Nephron (organoid): ENCODE measurements at regions not wholly inside any gene's neighbourhood (a gene's known extent, or its start where the extent isn't known, plus 50 kb on each side); places are given as distances from the start of the nearest gene placed in this dataset.
A peak's percentile ranks its signal among the peaks of the same experiment; 100 is the strongest.
"Not testable (repeated sequence)": the region's sequence is repeated elsewhere in the genome, so short reads cannot be mapped to it uniquely, and the experiment has no call there.

Source experiments
- H3K27ac Mint-ChIP-seq, 3 experiments: 2 replicates each; pipeline ENCODE4 v1.8.0; 2020; ENCODE audit warnings: mixed read lengths in 3 of 3, mild to moderate bottlenecking in 2 of 3, moderate library complexity in 1 of 3
- H3K27me3 Mint-ChIP-seq: 2 replicates; pipeline ENCODE4 v1.8.0; 2021; ENCODE audit warnings: low read depth, mild to moderate bottlenecking, moderate library complexity, mixed read lengths
- H3K36me3 Mint-ChIP-seq: 2 replicates; pipeline ENCODE4 v1.8.0; 2020; ENCODE audit warnings: low read depth, mixed read lengths
- H3K4me1 Mint-ChIP-seq: 2 replicates; pipeline ENCODE4 v1.8.0; 2020; ENCODE audit warnings: mixed read lengths
- H3K4me3 Mint-ChIP-seq, 3 experiments: 2 replicates each; pipeline ENCODE4 v1.8.0; 2020; ENCODE audit warnings: mild to moderate bottlenecking in 3 of 3, mixed read lengths in 3 of 3, moderate library complexity in 2 of 3
- H3K9me3 Mint-ChIP-seq: 2 replicates; pipeline ENCODE4 v1.8.0; 2020; ENCODE audit warnings: mixed read lengths
- TF ChIP-seq, protein P1 (sequence below), 3 experiments: fragments of 200-600 bp; sonication (generic); IDR thresholded peaks; one replicate each; pipeline ENCODE4 v1.5.0; 2021; ENCODE audit warnings: antibody characterized with exemption in 3 of 3; ENCODE audit not compliant: unreplicated experiment in 3 of 3

DNA sequence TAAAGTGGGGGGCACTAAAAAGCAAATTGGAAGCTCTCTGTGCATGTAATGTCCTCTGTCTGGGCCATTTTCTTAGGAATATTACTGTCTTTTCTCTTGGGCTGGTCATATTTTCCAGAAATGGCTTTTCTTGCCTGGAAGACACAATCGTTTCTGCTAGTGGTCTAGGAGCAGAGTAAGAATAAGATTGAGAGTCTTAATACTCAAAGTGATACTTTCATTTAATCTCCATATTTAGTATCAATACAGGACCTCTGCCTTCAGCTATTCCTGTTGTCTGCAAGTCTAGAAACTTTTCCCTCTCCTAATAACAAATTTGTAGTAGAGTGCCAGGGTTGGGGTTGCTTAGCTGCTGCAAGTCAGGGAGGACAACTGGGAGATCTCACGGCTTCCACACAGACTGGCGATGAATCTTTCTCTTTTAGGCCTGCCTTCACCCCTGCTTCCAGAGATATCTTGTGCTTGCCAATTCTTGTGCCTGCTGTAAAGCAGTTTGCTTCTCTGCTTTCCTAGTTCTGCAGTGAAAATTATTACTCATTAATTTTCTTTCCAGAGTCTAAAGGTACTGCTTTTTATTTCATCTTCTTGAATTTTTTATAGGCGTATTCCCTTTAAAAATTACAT lies 149.6 kb downstream of the KBTBD2 start:
- not testable (repeated sequence) for H3K9me3 Mint-ChIP-seq, H3K36me3 Mint-ChIP-seq, H3K27me3 Mint-ChIP-seq, H3K4me3 Mint-ChIP-seq, H3K4me1 Mint-ChIP-seq, H3K27ac Mint-ChIP-seq

DNA sequence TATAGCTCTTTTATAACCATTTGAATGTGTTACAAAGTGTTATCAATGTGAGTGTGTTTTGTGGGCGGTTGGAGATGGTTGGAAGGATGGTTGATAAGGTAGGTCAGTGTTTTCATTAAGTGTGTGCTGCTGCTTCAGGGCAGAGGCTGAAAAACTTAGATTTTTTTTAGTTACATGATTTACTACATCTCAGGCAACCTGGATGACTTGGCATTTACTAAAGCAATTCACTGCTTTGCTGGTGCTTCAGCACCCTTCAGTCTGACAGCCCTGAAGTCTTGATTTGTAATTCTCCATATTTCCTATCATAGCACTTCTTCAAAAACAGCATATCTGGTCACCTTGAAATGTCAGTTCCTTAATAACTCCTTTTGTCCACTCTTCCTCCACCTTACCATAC lies 151.8 kb downstream of the KBTBD2 start:
- not testable (repeated sequence) for H3K36me3 Mint-ChIP-seq, H3K9me3 Mint-ChIP-seq, H3K27me3 Mint-ChIP-seq, H3K4me3 Mint-ChIP-seq, H3K27ac Mint-ChIP-seq, H3K4me1 Mint-ChIP-seq

DNA sequence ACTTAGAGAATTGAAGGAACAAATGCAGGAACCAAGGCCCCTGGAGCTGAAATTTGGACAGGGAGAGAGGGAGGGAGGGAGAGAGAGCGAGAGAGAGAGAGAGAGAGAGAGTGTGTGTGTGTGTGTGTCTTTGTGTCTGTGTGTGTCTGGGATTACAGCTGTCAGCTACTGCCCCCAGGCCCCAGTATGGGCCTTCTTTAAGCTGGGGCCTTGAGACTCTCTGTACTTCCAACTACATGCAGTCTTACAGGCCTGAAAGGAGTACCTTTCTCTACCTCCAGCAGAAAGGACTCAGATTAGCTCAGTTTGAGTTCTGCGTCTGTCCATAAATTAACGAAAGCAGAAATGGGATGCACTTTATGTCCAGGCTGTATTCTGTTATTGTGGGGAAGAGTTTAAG lies 153.2 kb downstream of the KBTBD2 start:
- not testable (repeated sequence) for H3K9me3 Mint-ChIP-seq, H3K36me3 Mint-ChIP-seq, H3K27ac Mint-ChIP-seq, H3K4me3 Mint-ChIP-seq, H3K27me3 Mint-ChIP-seq, H3K4me1 Mint-ChIP-seq

DNA sequence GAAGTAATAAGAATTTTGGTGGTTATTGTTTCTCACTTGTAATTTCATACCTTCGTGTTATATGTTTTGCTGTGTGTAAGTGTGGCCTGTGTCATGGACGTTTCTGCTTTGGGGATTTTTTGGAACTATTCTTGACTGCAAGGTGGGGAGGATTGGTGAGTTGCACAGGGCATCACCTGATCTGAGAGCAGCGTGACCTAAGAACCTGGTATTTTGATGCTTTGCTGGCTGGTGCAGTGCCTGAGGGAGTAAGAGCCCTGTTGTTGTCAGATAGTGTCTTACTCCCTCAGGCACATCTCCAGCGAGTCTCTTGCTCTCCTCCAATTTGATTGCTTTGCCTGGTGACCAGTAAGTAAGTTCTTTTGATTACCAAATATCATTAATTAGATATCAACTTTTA lies 158.8 kb downstream of the KBTBD2 start:
- H3K27ac Mint-ChIP-seq, H3K9me3 Mint-ChIP-seq, H3K4me3 Mint-ChIP-seq, H3K36me3 Mint-ChIP-seq, H3K27me3 Mint-ChIP-seq, H3K4me1 Mint-ChIP-seq: not testable (repeated sequence)

DNA sequence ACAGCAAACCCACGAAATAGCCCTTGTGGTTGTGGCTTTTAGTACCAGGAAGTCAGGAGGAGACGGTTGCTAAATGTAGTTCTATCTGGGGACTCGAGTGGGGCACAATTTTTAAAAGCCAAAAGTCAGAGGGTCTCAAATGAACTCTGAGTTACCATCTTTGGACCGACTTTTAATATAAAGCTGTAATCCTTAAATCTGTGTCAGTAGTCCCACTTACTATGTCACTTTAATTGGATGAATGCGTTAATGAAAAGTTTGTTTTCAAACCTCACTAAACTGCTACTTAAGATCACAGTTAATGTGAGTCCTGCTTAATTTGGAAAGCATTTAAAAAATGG lies 162.3 kb downstream of the KBTBD2 start:
- not testable (repeated sequence) for H3K9me3 Mint-ChIP-seq

DNA sequence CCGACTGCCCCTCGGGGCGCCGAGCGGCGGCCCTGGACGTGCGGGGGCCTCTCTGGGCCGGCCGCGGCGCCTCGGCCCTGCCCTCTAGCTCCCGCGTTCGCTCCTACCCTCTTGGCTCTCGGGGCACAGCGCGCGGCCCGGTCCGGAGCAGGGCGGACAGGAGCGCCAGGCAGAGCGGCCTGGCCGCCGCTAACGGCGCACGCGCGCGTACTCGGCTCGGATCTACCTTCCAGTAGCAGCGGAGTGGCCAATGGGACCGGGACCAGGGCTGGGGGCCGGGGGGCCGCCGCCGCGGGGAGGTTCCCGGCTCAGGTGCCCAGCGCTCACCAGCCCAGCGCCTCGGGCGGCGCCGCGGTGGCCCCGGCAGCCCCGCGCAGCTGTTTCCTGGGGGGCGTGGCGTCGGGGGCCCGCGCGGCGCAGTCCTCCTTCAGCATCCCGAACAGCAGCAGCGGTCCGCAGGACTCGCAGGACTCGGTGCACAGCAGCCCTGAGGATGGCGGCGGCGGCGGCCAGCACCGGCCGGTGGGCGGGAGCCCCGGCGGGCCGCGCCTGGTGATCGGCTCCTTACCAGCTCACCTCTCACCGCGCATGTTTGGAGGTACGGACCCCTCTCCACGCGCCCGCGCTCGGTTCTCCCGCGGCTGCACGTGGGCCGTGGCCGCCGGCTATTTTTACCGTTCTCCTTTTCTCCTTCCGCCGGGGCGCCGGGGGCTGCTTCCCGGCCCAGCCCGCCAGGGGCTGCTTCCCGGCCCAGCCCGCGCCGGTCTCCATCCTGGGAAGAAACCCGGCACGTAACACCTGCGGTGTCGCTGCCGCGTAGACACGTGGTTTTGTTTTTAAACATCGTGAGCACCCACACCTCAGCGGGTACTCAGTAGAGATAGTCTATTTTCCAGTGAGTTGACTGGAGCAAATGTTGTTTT lies 162.9 kb downstream of the KBTBD2 start:
- Mint-ChIP-seq H3K4me3 (peak overlapping the region; percentile 83 to 90 (median 87)), H3K27ac (peak overlapping the region in 2 of 3 experiments; percentile 70 to 92)
- not testable (repeated sequence) for H3K4me1 Mint-ChIP-seq, H3K9me3 Mint-ChIP-seq, H3K27me3 Mint-ChIP-seq, H3K36me3 Mint-ChIP-seq

More for the DNA sequence above, 162.3 kb downstream of the KBTBD2 start:
- H3K4me3 Mint-ChIP-seq = peak overlapping the region; percentile 74 to 81 (median 81)
- not testable (repeated sequence) for H3K4me1 Mint-ChIP-seq, H3K27ac Mint-ChIP-seq, H3K27me3 Mint-ChIP-seq, H3K36me3 Mint-ChIP-seq

DNA sequence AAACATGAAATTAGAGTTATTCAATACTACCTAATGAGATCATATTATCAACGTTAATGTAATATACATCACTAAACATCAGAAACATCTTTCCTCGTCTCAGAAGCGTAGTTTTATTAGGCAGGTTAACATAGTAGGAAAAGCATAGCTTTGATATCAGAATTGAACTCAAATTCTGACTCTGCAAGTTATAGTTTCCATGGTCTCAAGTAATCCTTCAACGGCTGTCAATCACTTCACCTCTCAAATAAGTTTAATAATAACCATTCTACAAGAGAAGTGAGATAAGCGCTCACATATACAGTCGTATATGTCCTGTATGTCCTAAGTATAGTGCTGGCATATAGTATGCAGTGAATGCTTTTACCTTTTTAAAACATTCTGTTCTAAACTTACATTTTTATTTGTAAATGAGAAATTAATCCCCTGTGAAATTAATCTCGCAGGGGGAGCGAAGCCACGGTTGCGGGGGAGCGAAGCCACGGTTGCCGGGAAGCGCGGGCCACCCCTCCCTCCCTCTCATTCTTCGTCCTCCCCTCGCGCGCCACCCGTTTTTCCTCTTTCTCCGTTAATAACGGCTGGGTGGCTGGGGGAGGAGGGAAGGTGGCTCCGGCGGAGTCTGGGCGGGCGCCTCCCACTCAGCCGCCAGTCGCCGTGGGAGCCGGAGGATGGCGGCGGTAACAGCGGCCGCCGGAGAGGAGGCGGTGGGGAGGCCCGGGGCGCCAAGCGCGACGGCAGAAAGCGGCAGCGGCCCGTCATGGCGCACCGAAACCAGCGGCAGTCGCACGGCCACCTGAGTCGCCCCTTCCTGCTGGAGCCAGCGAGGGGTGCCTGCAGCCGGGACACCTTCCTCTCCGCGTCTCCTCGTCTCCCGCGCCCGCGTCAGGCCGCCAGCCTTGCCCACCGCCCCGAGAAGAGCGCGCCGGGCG lies 163.8 kb downstream of the KBTBD2 start:
- H3K36me3 Mint-ChIP-seq, H3K27me3 Mint-ChIP-seq, H3K9me3 Mint-ChIP-seq, H3K4me1 Mint-ChIP-seq: not testable (repeated sequence)
- H3K4me3 Mint-ChIP-seq = peak overlapping the region; percentile 90 to 97 (median 97)
- peak overlapping the region; percentile 87 to 97 (median 92) for H3K27ac Mint-ChIP-seq

DNA sequence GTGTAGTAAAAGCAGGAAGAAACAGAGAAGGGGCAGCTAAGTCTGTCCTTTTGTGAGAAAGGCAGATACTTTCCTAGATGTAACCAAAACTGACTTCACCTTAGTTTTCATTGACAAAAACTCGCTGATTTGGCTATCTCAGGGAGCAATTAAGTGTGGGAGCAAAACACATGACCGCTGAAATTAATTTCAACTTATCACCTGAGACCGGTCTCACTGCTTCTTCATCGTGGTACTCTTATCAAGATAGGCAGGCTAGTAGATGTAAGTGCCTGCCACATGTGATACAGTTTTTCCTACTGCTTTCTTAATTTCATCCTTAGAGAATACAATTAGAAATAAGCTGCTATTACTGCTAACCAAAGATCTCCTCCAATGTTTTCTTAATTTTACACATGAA lies 168.7 kb downstream of the KBTBD2 start:
- H3K4me3 Mint-ChIP-seq, H3K27ac Mint-ChIP-seq, H3K4me1 Mint-ChIP-seq, H3K36me3 Mint-ChIP-seq, H3K27me3 Mint-ChIP-seq, H3K9me3 Mint-ChIP-seq: not testable (repeated sequence)

DNA sequence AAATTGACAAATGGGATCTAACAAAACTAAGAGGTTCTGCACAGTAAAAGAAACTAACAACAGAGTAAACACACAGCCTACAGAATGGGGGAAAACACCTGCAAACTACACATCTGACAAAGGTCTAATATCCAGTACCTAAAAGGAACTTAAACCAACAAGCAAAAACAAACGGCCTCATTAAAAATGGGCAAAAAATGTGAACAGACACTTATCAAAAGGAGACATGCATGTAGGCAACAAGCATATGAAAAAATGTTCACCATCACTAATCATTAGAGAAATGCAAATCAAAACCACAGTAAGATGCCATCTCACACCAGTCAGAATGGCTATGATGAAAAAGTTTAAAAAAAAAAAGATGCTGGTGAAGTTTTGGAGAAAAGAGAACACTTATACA lies 197.4 kb downstream of the KBTBD2 start:
- H3K36me3 Mint-ChIP-seq = peaks cover 23% of the 10 kb centered on the region
- peaks cover 25% of the 10 kb centered on the region for H3K9me3 Mint-ChIP-seq
- no peak overlapping the region for H3K27ac Mint-ChIP-seq
- H3K4me3 Mint-ChIP-seq = no peak overlapping the region
- no peaks in the 10 kb centered on the region for H3K27me3 Mint-ChIP-seq
- TF ChIP-seq, protein P1, sequence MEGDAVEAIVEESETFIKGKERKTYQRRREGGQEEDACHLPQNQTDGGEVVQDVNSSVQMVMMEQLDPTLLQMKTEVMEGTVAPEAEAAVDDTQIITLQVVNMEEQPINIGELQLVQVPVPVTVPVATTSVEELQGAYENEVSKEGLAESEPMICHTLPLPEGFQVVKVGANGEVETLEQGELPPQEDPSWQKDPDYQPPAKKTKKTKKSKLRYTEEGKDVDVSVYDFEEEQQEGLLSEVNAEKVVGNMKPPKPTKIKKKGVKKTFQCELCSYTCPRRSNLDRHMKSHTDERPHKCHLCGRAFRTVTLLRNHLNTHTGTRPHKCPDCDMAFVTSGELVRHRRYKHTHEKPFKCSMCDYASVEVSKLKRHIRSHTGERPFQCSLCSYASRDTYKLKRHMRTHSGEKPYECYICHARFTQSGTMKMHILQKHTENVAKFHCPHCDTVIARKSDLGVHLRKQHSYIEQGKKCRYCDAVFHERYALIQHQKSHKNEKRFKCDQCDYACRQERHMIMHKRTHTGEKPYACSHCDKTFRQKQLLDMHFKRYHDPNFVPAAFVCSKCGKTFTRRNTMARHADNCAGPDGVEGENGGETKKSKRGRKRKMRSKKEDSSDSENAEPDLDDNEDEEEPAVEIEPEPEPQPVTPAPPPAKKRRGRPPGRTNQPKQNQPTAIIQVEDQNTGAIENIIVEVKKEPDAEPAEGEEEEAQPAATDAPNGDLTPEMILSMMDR (IDR thresholded peaks at IDR 0.05; ENCODE audit: unreplicated experiment in 3 of 3) = no peak
- no peaks in the 10 kb centered on the region for H3K4me1 Mint-ChIP-seq
